Peyer's patch (tissue), 4 donors: ENCODE measurements at regions not wholly inside any gene's neighbourhood (a gene's known extent, or its start where the extent isn't known, plus 50 kb on each side); places are given as distances from the start of the nearest gene placed in this dataset.

ENCODE experiments used
- DNase-seq, 3 donors: peaks; one replicate each; pipeline ENCODE4 v3.0.0-alpha.2; 2017 to 2019
- H3K27ac ChIP-seq, 4 donors: fragments of 200-600 bp; sonication (generic); one replicate each; pipeline ENCODE4 v1.5.1; 2016 to 2019
- H3K27me3 ChIP-seq, 2 donors: fragments of 200-600 bp; sonication (generic); one replicate each; pipeline ENCODE4 v1.5.1; 2019
- H3K36me3 ChIP-seq, 3 donors: fragments of 200-600 bp; sonication (generic); one replicate each; pipeline ENCODE4 v1.5.1; 2016 to 2019
- H3K4me1 ChIP-seq, 4 donors: fragments of 200-600 bp; sonication (generic); one replicate each; pipeline ENCODE4 v1.5.1; 2016 to 2019
- H3K4me3 ChIP-seq, 4 donors: fragments of 200-600 bp; sonication (generic); 1 replicate in 3 of 4; 2 replicates in 1 of 4; pipeline ENCODE4 v1.5.1; 2016 to 2019; ENCODE audit warnings: mild to moderate bottlenecking in 1 of 4
- H3K9me3 ChIP-seq, 4 donors: fragments of 200-600 bp; sonication (generic); one replicate each; pipeline ENCODE4 v1.5.1; 2016 to 2019; ENCODE audit warnings: mild to moderate bottlenecking in 1 of 4
- POLR2A ChIP-seq, 2 donors: fragments of 450-650 bp; IDR thresholded peaks; one replicate each; pipeline ENCODE4 v1.5.1; 2017; ENCODE audit warnings: antibody characterized with exemption in 2 of 2, mild to moderate bottlenecking in 2 of 2, moderate library complexity in 2 of 2
- TF ChIP-seq, protein P1 (sequence below), 6 experiments: fragments of 450-650 bp in 4 of 6; fragments of 200-600 bp in 2 of 6; sonication (generic) in 1 of 6; IDR thresholded peaks; one replicate each; pipeline ENCODE4 v1.5.1; 2017 to 2019; ENCODE audit warnings: antibody characterized with exemption in 6 of 6, mild to moderate bottlenecking in 3 of 6, moderate library complexity in 1 of 6

GRCh38 chr20:40196846-40197436 lies 492.1 kb downstream of the MAFB start:
- no peaks in the 10 kb centered on the region for H3K36me3 ChIP-seq
- no peak overlapping the region for H3K27ac ChIP-seq
- no peaks in the 10 kb centered on the region for H3K9me3 ChIP-seq
- no peak overlapping the region for H3K4me3 ChIP-seq
- H3K27me3 ChIP-seq = no peaks in the 10 kb centered on the region
- no peak for TF ChIP-seq POLR2A (IDR thresholded peaks at IDR 0.05)
- TF ChIP-seq, protein P1, sequence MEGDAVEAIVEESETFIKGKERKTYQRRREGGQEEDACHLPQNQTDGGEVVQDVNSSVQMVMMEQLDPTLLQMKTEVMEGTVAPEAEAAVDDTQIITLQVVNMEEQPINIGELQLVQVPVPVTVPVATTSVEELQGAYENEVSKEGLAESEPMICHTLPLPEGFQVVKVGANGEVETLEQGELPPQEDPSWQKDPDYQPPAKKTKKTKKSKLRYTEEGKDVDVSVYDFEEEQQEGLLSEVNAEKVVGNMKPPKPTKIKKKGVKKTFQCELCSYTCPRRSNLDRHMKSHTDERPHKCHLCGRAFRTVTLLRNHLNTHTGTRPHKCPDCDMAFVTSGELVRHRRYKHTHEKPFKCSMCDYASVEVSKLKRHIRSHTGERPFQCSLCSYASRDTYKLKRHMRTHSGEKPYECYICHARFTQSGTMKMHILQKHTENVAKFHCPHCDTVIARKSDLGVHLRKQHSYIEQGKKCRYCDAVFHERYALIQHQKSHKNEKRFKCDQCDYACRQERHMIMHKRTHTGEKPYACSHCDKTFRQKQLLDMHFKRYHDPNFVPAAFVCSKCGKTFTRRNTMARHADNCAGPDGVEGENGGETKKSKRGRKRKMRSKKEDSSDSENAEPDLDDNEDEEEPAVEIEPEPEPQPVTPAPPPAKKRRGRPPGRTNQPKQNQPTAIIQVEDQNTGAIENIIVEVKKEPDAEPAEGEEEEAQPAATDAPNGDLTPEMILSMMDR (IDR thresholded peaks at IDR 0.05) = no peak
- H3K4me1 ChIP-seq = no peaks in the 10 kb centered on the region
- DNase-seq = no peak

DNA sequence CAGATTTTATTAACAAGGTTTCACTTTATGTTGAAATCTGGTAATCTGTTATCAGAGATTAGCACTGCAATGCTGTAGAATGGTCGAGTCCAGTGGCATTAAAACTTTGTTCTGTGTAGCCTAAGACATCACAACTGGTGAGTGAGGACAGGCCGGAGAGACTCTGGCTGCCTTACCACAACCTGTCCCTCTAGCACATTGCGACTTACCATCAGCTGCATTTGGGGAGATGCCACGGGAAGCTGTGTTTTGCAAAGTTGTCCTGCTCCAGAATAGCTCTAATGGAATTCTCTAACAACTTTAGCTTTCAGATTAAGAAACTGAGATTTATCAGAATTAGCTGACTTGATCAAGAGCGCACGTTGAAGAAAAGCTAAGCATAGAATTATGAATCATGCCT lies 493.3 kb downstream of the MAFB start:
- Histone ChIP-seq H3K27me3 (no peaks in the 10 kb centered on the region), H3K27ac (no peak overlapping the region), H3K9me3 (no peaks in the 10 kb centered on the region), H3K4me3 (no peak overlapping the region), H3K4me1 (no peaks in the 10 kb centered on the region), H3K36me3 (no peaks in the 10 kb centered on the region)
- DNase-seq = no peak
- no peak for TF ChIP-seq POLR2A (IDR thresholded peaks at IDR 0.05)
- TF ChIP-seq, protein P1 (IDR thresholded peaks at IDR 0.05) = no peak

- no peak for TF ChIP-seq POLR2A (IDR thresholded peaks at IDR 0.05)
- TF ChIP-seq, protein P1 (IDR thresholded peaks at IDR 0.05) = no peak
- Histone ChIP-seq H3K4me1 (no peaks in the 10 kb centered on the region), H3K9me3 (no peaks in the 10 kb centered on the region), H3K27me3 (no peaks in the 10 kb centered on the region), H3K36me3 (no peaks in the 10 kb centered on the region), H3K27ac (no peak overlapping the region), H3K4me3 (no peak overlapping the region)
- no peak for DNase-seq
These were observed 496.5 kb downstream of the MAFB start for GRCh38 chr20:40192529-40192928.

- TF ChIP-seq, protein P1 (IDR thresholded peaks at IDR 0.05) = no peak
- TF ChIP-seq POLR2A (IDR thresholded peaks at IDR 0.05) = no peak
- Histone ChIP-seq H3K9me3 (no peaks in the 10 kb centered on the region), H3K27me3 (no peaks in the 10 kb centered on the region), H3K27ac (no peak overlapping the region), H3K4me1 (no peaks in the 10 kb centered on the region), H3K36me3 (no peaks in the 10 kb centered on the region), H3K4me3 (no peak overlapping the region)
- no peak for DNase-seq
These were observed 497.0 kb downstream of the MAFB start for GRCh38 chr20:40192081-40192480.

DNA sequence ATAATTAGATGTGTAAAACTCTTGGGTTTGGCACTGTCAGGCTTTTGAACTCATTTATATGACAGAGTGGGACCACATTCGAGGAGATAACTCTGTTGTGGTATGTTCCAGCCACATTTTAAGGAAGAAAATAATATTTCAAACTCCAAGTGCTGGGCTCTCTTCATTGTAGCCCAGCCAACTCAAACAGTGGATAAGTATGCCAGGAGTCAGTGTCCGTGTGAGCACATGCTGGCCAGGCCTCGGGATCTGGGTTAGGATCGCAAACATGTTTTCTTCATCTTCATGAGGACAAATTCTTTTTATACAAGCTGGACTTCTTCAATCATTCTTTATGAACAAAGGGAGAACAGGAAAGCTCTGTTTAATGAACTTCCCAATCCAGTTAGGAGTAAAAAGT lies 497.5 kb downstream of the MAFB start:
- H3K4me3 ChIP-seq = no peak overlapping the region
- H3K27ac ChIP-seq = no peak overlapping the region
- no peak for DNase-seq
- no peaks in the 10 kb centered on the region for H3K36me3 ChIP-seq
- no peak for TF ChIP-seq POLR2A (IDR thresholded peaks at IDR 0.05)
- TF ChIP-seq, protein P1 (IDR thresholded peaks at IDR 0.05) = no peak
- no peaks in the 10 kb centered on the region for H3K27me3 ChIP-seq
- no peaks in the 10 kb centered on the region for H3K9me3 ChIP-seq
- no peaks in the 10 kb centered on the region for H3K4me1 ChIP-seq

- H3K27me3 ChIP-seq = no peaks in the 10 kb centered on the region
- H3K36me3 ChIP-seq = no peaks in the 10 kb centered on the region
- H3K9me3 ChIP-seq = no peaks in the 10 kb centered on the region
- H3K4me3 ChIP-seq = no peak overlapping the region
- no peaks in the 10 kb centered on the region for H3K4me1 ChIP-seq
- H3K27ac ChIP-seq = no peak overlapping the region
- DNase-seq = no peak
- TF ChIP-seq, protein P1 (IDR thresholded peaks at IDR 0.05) = no peak
These were observed 499.4 kb downstream of the MAFB start for GRCh38 chr20:40189621-40190020.
